Left lung (tissue), 4 donors: ENCODE measurements at regions not wholly inside any gene's neighbourhood (a gene's known extent, or its start where the extent isn't known, plus 50 kb on each side); places are given as distances from the start of the nearest gene placed in this dataset.

Experiments
- ATAC-seq: fragments of 200-7000 bp; cut with Tn5 transposase; one replicate; pipeline ENCODE4 v1.9.1; 2020; ENCODE audit warnings: moderate library complexity
- DNase-seq, 4 donors: peaks; one replicate each; pipeline ENCODE4 v3.0.0-alpha.2; 2013 to 2020
- H3K27ac ChIP-seq, 2 donors: fragments of 200-600 bp; sonication (generic) in 1 of 2; one replicate each; pipeline versions ENCODE4 v1.5.0 to v1.8.0; 2020 to 2021
- H3K27me3 ChIP-seq, 2 donors: fragments of 200-600 bp; sonication (generic) in 1 of 2; one replicate each; pipeline versions ENCODE4 v1.5.0 to v1.8.0; 2020 to 2021
- H3K36me3 ChIP-seq, 2 donors: fragments of 200-600 bp; sonication (generic) in 1 of 2; one replicate each; pipeline versions ENCODE4 v1.5.0 to v1.8.0; 2020 to 2021
- H3K4me1 ChIP-seq, 2 donors: fragments of 200-600 bp; one replicate each; pipeline ENCODE4 v1.8.0; 2021
- H3K4me3 ChIP-seq, 2 donors: fragments of 200-600 bp; sonication (generic) in 1 of 2; one replicate each; pipeline versions ENCODE4 v1.5.0 to v1.8.0; 2020 to 2021; ENCODE audit warnings: mild to moderate bottlenecking in 1 of 2
- H3K9me3 ChIP-seq, 2 donors: fragments of 200-600 bp; sonication (generic) in 1 of 2; one replicate each; pipeline versions ENCODE4 v1.5.0 to v1.8.0; 2020 to 2021
- intact Hi-C, 2 donors: fragments of 100-400 bp; cut with DNase I; formaldehyde crosslinking; loops; one replicate each; pipeline versions ENCODE4 v1.11.2 to v1.14.2; 2022
- TF ChIP-seq, protein P1 (sequence below), 2 donors: fragments of 200-600 bp; sonication (generic) in 1 of 2; IDR thresholded peaks; one replicate each; pipeline versions ENCODE4 v1.5.0 to v1.8.0; 2021; ENCODE audit warnings: antibody characterized with exemption in 2 of 2
- donor health status: DM: no; HTN: yes; CAD: no.
- donor health status: DM: no; HTN: no; CAD: no.

DNA sequence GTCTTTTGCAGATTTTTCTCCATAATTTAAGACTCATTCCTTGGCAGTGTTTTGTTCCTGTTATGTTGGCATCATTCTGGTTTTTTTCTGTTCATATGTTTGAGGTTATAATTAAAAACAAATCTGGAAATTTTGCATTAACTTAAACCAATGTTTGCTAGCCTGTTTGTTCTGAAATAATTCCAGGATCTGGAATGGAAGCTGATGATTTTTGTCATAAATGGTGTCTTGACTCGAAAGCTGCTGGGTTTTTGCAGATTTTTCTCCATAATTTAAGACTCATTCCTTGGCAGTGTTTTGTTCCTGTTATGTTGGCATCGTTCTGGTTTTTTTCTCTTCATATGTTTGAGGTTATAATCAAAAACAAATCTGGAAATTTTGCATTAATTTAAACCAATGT, 318.7 kb upstream of the IRX4 start:
- no peak overlapping the region for H3K27ac ChIP-seq
- no peaks in the 10 kb centered on the region for H3K36me3 ChIP-seq
- H3K4me3 ChIP-seq: no peak overlapping the region
- H3K9me3 ChIP-seq: no peaks in the 10 kb centered on the region
- H3K4me1 ChIP-seq: no peaks in the 10 kb centered on the region
- peaks cover 0 to 11% of the 10 kb centered on the region in 2 donors for H3K27me3 ChIP-seq
- intact Hi-C loops: no loop called here
- ATAC-seq (no peak), DNase-seq (no peak)
- TF ChIP-seq, protein P1, sequence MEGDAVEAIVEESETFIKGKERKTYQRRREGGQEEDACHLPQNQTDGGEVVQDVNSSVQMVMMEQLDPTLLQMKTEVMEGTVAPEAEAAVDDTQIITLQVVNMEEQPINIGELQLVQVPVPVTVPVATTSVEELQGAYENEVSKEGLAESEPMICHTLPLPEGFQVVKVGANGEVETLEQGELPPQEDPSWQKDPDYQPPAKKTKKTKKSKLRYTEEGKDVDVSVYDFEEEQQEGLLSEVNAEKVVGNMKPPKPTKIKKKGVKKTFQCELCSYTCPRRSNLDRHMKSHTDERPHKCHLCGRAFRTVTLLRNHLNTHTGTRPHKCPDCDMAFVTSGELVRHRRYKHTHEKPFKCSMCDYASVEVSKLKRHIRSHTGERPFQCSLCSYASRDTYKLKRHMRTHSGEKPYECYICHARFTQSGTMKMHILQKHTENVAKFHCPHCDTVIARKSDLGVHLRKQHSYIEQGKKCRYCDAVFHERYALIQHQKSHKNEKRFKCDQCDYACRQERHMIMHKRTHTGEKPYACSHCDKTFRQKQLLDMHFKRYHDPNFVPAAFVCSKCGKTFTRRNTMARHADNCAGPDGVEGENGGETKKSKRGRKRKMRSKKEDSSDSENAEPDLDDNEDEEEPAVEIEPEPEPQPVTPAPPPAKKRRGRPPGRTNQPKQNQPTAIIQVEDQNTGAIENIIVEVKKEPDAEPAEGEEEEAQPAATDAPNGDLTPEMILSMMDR (IDR thresholded peaks at IDR 0.05): no peak

DNA sequence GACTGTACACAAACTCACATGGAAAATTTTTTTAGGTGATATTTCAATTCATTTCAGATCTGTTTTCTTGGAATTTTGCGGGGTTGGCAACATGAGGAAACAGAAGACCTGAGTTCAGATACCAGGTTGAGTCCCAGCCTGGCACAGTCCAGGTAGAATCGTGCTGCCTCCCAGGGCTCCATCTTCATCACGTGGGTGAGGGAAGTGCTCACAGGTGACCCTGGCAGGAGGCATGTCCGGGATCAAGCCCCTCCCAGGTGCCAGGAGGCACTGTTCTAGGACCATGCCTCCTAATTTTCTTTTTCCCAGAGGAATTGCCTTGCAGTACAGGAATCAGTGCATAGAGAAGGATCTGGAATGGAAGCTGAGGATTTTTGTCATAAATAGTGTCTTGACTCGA, 318.3 kb upstream of the IRX4 start:
- no peaks in the 10 kb centered on the region for H3K4me1 ChIP-seq
- ATAC-seq (no peak), DNase-seq (no peak)
- H3K27ac ChIP-seq: no peak overlapping the region
- intact Hi-C loops: no loop called here
- H3K4me3 ChIP-seq: no peak overlapping the region
- TF ChIP-seq, protein P1 (IDR thresholded peaks at IDR 0.05): no peak
- no peaks in the 10 kb centered on the region for H3K9me3 ChIP-seq
- H3K36me3 ChIP-seq: no peaks in the 10 kb centered on the region
- H3K27me3 ChIP-seq: peaks cover 0 to 15% of the 10 kb centered on the region in 2 donors

DNA sequence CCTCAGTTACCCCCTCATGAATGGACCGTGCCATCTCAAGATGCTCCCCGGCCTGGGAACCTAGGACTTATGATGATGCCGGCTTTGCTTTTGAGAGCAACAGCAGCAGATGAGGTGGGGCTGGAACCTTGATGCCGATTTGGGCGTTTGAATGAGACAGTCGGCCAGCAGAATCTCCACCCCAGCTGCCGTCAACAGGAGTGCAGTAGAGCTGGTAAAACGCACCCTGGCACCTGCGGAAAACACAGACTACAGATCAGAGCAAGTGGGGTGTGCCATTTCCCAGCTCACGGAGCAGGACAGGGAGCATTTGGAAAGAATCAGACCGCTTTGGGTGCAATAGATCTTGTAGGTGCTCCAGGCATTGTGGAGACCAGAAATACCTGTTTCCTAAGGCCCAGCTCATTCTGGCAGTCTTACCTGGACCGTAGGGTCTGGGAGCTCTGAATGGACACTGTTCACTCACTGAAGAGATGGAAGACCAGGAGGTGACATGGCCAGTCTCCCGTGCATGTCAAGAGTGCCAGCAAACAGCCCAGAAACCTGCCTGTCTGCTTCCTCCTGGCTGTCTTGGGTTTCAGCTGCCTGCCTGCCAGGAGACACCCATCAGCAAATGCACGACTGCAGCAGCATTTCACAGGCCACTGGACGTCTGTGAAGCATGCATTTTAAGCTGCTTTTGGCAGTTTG, 317.7 kb upstream of the IRX4 start:
- H3K36me3 ChIP-seq: no peaks in the 10 kb centered on the region
- intact Hi-C loops: no loop called here
- DNase-seq: no peak
- H3K27ac ChIP-seq: no peak overlapping the region
- TF ChIP-seq, protein P1 (IDR thresholded peaks at IDR 0.05): no peak
- H3K4me1 ChIP-seq: no peaks in the 10 kb centered on the region
- H3K27me3 ChIP-seq: peaks cover 0 to 15% of the 10 kb centered on the region in 2 donors
- no peak for ATAC-seq
- no peak overlapping the region for H3K4me3 ChIP-seq
- H3K9me3 ChIP-seq: peaks cover 0 to 3% of the 10 kb centered on the region in 2 donors

DNA sequence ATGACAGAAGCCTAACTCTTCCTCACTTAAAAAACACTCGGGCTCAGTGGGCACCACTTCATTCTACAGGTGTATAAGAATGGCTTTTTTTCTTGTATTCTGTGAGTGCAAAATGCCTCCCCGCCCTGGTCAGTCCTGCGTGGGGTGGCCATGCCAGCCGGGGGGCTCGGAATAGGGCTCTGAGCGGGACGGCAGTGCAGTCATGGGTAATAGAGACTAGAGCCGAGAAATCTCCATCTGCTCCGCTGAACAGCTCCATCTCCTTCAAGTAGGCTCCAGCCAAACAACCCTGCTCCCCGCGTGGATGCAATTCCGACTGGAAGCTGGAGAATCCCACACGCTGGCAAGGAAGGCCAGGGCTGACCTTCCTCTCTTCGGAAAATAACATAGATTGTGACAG, 317.0 kb upstream of the IRX4 start:
- no peak overlapping the region for H3K4me3 ChIP-seq
- H3K4me1 ChIP-seq: no peaks in the 10 kb centered on the region
- peaks cover 0 to 10% of the 10 kb centered on the region in 2 donors for H3K9me3 ChIP-seq
- TF ChIP-seq, protein P1 (IDR thresholded peaks at IDR 0.05): no peak
- no peak overlapping the region for H3K27ac ChIP-seq
- H3K27me3 ChIP-seq: peaks cover 0 to 15% of the 10 kb centered on the region in 2 donors
- ATAC-seq: no peak
- intact Hi-C loops: no loop called here
- DNase-seq: no peak
- no peaks in the 10 kb centered on the region for H3K36me3 ChIP-seq

DNA sequence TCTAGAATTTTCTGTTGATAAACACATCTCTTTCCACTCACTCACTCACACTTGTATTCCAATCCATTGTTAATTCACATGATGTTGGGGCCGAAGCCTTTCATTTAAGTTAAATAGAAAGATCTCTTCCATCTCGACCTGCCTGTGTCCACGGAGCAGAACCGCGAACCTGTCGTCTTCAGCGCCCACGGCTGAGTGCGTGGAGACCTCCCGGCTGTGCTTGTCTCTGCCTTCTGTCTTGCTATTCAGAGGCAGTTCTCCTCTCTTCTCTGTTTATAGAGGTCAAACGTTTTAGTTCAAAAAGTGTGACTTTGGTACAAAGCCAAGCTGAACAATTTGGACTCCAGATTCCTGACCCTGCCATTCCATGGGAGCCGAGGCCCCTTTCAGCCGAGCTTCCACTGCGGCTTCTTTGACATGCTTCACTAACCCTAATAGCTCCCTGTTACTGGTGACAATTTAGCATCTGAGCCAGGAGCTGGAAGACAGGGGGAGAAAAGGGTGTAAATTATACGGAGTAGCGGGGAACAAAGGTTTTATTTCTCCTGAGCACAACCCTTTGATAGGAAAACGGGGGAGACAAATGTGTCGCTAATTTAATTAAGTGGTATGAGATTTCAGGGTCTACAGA, 314.4 kb upstream of the IRX4 start:
- Histone ChIP-seq H3K9me3 (peaks cover 0 to 16% of the 10 kb centered on the region in 2 donors), H3K36me3 (no peaks in the 10 kb centered on the region), H3K4me3 (no peak overlapping the region), H3K4me1 (no peaks in the 10 kb centered on the region), H3K27me3 (peaks cover 0 to 20% of the 10 kb centered on the region in 2 donors), H3K27ac (no peak overlapping the region)
- no peak for ATAC-seq
- TF ChIP-seq, protein P1 (IDR thresholded peaks at IDR 0.05): no peak
- no peak for DNase-seq
- intact Hi-C loops: no loop called here
